ENCODE measurements at regions not wholly inside any gene's neighbourhood (a gene's known extent, or its start where the extent isn't known, plus 50 kb on each side); places are given as distances from the start of the nearest gene placed in this dataset.

- Histone ChIP-seq H3K27me3 (ENCODE audit: insufficient read depth, low read depth) (no peaks in the 10 kb centered on the region), H3F3A (ENCODE audit: insufficient read depth, low read depth) (no peaks in the 10 kb centered on the region), H3K36me3 (ENCODE audit: low read depth) (no peaks in the 10 kb centered on the region), H3K4me3 (no peak overlapping the region), H4K20me1 (ENCODE audit: insufficient read depth) (no peaks in the 10 kb centered on the region), H3K4me1 (replicated peaks; ENCODE audit: insufficient read depth) (no peaks in the 10 kb centered on the region), H3K4me2 (no peak overlapping the region), H2AFZ (no peak overlapping the region), H3K9me3 (ENCODE audit: insufficient read depth, low read depth) (no peaks in the 10 kb centered on the region), H3K9me2 (ENCODE audit: insufficient read depth) (no peaks in the 10 kb centered on the region), H3K27ac (no peak overlapping the region), H3K79me2 (ENCODE audit: low read depth) (no peaks in the 10 kb centered on the region)
- ChIA-PET CTCF (no interaction called here), POLR2A (ENCODE audit: unreplicated experiment) (no interaction called here)
- TF ChIP-seq CTCF (conservative IDR thresholded peaks at IDR 0.05), result no peak
- TF ChIP-seq EZH2 (IDR thresholded peaks at IDR 0.05; ENCODE audit: low read depth), result no peak
- intact Hi-C loops (cut with micrococcal nuclease; ENCODE audit: unreplicated experiment), result no loop called here
- DNase-seq, result no peak
- no TSS peak for BruUV-seq (replicated peaks)
Observed at GRCh38 chr4:135552131-135552530, 1350.5 kb upstream of the PABPC4L start.

GRCh38 chr4:135548711-135549110 lies 1347.1 kb upstream of the PABPC4L start:
- Histone ChIP-seq H3K4me3 (no peak overlapping the region), H3K4me2 (no peak overlapping the region), H3K9me2 (ENCODE audit: insufficient read depth) (no peaks in the 10 kb centered on the region), H3F3A (ENCODE audit: insufficient read depth, low read depth) (no peaks in the 10 kb centered on the region), H4K20me1 (ENCODE audit: insufficient read depth) (no peaks in the 10 kb centered on the region), H3K4me1 (replicated peaks; ENCODE audit: insufficient read depth) (no peaks in the 10 kb centered on the region), H2AFZ (no peak overlapping the region), H3K79me2 (ENCODE audit: low read depth) (no peaks in the 10 kb centered on the region), H3K9me3 (ENCODE audit: insufficient read depth, low read depth) (no peaks in the 10 kb centered on the region), H3K27me3 (ENCODE audit: insufficient read depth, low read depth) (no peaks in the 10 kb centered on the region), H3K27ac (no peak overlapping the region), H3K36me3 (ENCODE audit: low read depth) (no peaks in the 10 kb centered on the region)
- TF ChIP-seq EZH2 (IDR thresholded peaks at IDR 0.05; ENCODE audit: low read depth) (no peak), CTCF (conservative IDR thresholded peaks at IDR 0.05) (no peak)
- no peak for DNase-seq
- no TSS peak for BruUV-seq (replicated peaks)
- POLR2A ChIA-PET (ENCODE audit: unreplicated experiment), result no interaction called here
- CTCF ChIA-PET, result no interaction called here
- intact Hi-C loops (cut with micrococcal nuclease; ENCODE audit: unreplicated experiment), result no loop called here

GRCh38 chr4:135545616-135546317 lies 1344.2 kb upstream of the PABPC4L start:
- H3K27ac ChIP-seq, result no peak overlapping the region
- no peaks in the 10 kb centered on the region for H3K79me2 ChIP-seq (ENCODE audit: low read depth)
- no peaks in the 10 kb centered on the region for H4K20me1 ChIP-seq (ENCODE audit: insufficient read depth)
- no peak overlapping the region for H3K4me3 ChIP-seq
- POLR2A ChIA-PET (ENCODE audit: unreplicated experiment), result interaction anchor here (0.6 kb wide), 1 partner anchor 611 kb away, joined by 3 read pairs; no protein-coding TSS in a partner anchor
- intact Hi-C loops (cut with micrococcal nuclease; ENCODE audit: unreplicated experiment), result no loop called here
- H2AFZ ChIP-seq, result no peak overlapping the region
- H3K27me3 ChIP-seq (ENCODE audit: insufficient read depth, low read depth), result no peaks in the 10 kb centered on the region
- no peaks in the 10 kb centered on the region for H3K4me1 ChIP-seq (replicated peaks; ENCODE audit: insufficient read depth)
- no TSS peak for BruUV-seq (replicated peaks)
- no peaks in the 10 kb centered on the region for H3K9me3 ChIP-seq (ENCODE audit: insufficient read depth, low read depth)
- CTCF ChIA-PET, result no interaction called here
- H3F3A ChIP-seq (ENCODE audit: insufficient read depth, low read depth), result no peaks in the 10 kb centered on the region
- no peak for DNase-seq
- no peaks in the 10 kb centered on the region for H3K36me3 ChIP-seq (ENCODE audit: low read depth)
- H3K9me2 ChIP-seq (ENCODE audit: insufficient read depth), result no peaks in the 10 kb centered on the region
- no peak overlapping the region for H3K4me2 ChIP-seq
- no peak for TF ChIP-seq EZH2 (IDR thresholded peaks at IDR 0.05; ENCODE audit: low read depth)
- TF ChIP-seq CTCF (conservative IDR thresholded peaks at IDR 0.05), result no peak
